ENCODE measurements at regions not wholly inside any gene's neighbourhood (a gene's known extent, or its start where the extent isn't known, plus 50 kb on each side); places are given as distances from the start of the nearest gene placed in this dataset.

- 95 to 100% methylated on average over 1 of the region's 1 CpG for WGBS, 2 donors (ENCODE audit: low coverage in 1 of 2)
- no peak for ATAC-seq
- H3K36me3 ChIP-seq = peaks cover 0 to 2% of the 10 kb centered on the region in 2 donors
- H3K27ac ChIP-seq = no peak overlapping the region
- no peaks in the 10 kb centered on the region for H3K27me3 ChIP-seq
- no peak overlapping the region for H3K4me3 ChIP-seq
- H3K9me3 ChIP-seq = no peaks in the 10 kb centered on the region
- TF ChIP-seq POLR2A (IDR thresholded peaks at IDR 0.05) (no peak), EP300 (IDR thresholded peaks at IDR 0.05) (no peak), POLR2AphosphoS5 (IDR thresholded peaks at IDR 0.05) (no peak)
- no peaks in the 10 kb centered on the region for H3K4me1 ChIP-seq
These were observed 183.6 kb upstream of the GMDS start for GRCh38 chr6:2429032-2429431.

DNA sequence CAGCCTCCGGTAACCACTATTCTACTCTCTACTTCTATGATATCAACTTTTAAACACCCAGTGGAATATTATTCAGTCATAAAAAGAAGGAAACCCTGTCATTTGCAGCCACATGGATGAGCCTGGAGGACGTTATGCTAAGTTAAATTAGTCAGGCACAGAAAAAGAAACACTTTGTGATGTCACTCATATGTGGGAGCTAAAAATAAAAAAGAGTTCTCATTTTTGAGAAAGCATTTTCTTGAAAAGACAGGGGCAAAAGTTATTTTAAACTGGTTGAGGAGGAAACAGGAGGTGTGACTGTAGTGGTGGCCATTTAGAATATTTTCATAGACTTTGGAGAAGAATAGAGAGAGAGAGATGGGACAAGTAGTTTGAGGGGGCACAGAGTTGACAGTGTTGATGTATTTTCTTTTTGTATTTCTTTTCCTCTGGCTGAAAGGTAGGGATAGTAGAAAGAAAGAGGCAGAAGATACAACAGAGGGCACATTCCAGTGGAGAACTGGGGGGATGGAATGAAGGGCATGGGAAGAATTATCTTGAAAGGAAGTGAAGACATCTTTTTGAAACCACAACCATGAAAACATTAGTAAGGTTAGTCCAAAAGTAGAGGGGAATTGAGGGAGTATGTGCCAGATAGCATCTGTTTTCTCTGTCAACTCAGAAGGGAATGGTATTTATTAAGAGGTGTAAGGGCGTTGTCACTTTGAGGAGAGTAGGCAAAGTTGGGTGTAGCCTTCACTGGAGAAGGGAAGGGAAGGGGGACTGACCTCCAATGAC, 181.3 kb upstream of the GMDS start:
- Histone ChIP-seq H3K36me3 (no peaks in the 10 kb centered on the region), H3K4me1 (no peaks in the 10 kb centered on the region), H3K27me3 (no peaks in the 10 kb centered on the region), H3K4me3 (no peak overlapping the region), H3K27ac (no peak overlapping the region), H3K9me3 (no peaks in the 10 kb centered on the region)
- WGBS, 2 donors (ENCODE audit: low coverage in 1 of 2) = 82 to 100% methylated on average over 1 to 3 of the region's 3 CpGs
- TF ChIP-seq EP300 (IDR thresholded peaks at IDR 0.05) (no peak), POLR2AphosphoS5 (IDR thresholded peaks at IDR 0.05) (no peak), POLR2A (IDR thresholded peaks at IDR 0.05) (no peak)
- no peak for ATAC-seq

DNA sequence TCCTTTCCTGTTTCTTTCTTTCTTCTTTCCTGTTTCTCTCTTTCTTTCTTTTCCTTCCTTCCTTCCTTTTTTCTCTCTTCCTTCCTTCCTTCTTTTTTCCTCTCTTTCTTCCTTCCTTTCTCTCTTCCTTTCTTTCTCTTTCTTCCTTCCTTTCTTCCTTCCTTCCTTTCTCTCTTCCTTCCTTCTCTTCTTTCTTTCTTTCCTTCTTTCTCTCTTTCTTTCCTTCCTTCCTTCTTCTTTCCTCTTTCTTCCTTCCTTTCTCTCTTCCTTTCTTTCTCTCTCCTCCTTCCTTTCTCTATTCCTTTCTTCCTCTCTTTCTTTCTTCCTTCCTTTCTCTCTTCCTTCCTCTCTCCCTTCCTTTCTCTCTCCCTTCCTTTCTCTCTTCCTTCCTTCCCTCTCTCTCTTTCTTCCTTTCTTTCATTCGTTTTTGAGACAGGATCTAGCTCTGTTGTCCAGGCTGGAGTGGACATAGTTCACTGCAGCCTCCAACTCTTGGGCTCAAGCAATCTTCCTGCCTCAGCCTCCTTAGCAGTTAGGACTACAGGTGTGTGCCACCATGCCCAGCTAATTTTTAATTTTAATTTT, 170.8 kb upstream of the GMDS start:
- no peak for TF ChIP-seq POLR2A (IDR thresholded peaks at IDR 0.05)

DNA sequence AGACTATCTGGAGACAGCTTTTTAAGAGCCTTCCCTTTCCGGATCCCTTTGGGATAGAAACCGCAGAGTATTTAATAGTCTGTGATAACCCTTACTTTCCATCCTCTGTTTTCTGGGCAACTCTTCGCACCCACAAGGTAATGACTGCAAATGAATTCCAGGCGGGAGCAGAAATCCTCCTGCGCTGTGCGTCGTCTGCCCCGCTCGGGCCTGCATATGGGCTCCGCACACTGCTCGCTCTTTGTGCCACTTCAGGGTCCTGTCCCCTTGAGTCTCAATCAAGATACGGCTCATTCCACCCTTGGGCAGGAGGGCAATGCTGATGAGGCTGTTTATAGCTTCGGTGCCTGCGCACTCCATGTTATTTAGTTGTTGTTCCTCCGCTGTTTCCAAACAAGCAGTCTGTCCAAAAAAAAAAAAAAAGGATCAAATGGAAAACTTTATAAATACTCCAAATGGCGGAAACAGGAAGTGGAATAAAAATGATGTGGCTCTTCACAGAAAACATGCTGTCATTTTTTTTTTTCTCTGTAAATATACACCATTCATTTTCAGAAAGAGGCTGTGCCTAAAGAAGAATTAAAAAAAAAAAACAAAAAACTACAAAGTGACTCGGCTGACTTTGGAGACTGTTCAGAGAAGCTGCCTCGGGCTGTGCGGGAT, 169.6 kb upstream of the GMDS start:
- TF ChIP-seq POLR2AphosphoS5 (IDR thresholded peaks at IDR 0.05) = no peak
- Histone ChIP-seq H3K4me1 (no peaks in the 10 kb centered on the region), H3K9me3 (no peaks in the 10 kb centered on the region), H3K36me3 (peaks cover 0 to 11% of the 10 kb centered on the region in 2 donors), H3K27ac (no peak overlapping the region), H3K4me3 (no peak overlapping the region), H3K27me3 (no peaks in the 10 kb centered on the region)
- 81 to 84% methylated on average over 10 to 19 of the region's 19 CpGs for WGBS, 2 donors (ENCODE audit: low coverage in 1 of 2)
- no peak for ATAC-seq

More for the DNA sequence above, 170.8 kb upstream of the GMDS start:
- H3K9me3 ChIP-seq = no peaks in the 10 kb centered on the region
- no peaks in the 10 kb centered on the region for H3K4me1 ChIP-seq
- WGBS, 2 donors (ENCODE audit: low coverage in 1 of 2) = 67 to 73% methylated on average over 1 of the region's 1 CpG
- no peak overlapping the region for H3K4me3 ChIP-seq
- no peak overlapping the region for H3K27ac ChIP-seq
- ATAC-seq = no peak
- H3K27me3 ChIP-seq = no peaks in the 10 kb centered on the region
- peaks cover 0 to 11% of the 10 kb centered on the region in 2 donors for H3K36me3 ChIP-seq

GRCh38 chr6:2412731-2413130, 167.3 kb upstream of the GMDS start:
- H3K9me3 ChIP-seq = no peaks in the 10 kb centered on the region
- no peak overlapping the region for H3K27ac ChIP-seq
- WGBS, 2 donors (ENCODE audit: low coverage in 1 of 2) = 59% methylated on average over 2 to 4 of the region's 4 CpGs
- H3K27me3 ChIP-seq = no peaks in the 10 kb centered on the region
- ATAC-seq = no peak
- H3K36me3 ChIP-seq = peaks cover 0 to 11% of the 10 kb centered on the region in 2 donors
- no peak overlapping the region for H3K4me3 ChIP-seq
- no peaks in the 10 kb centered on the region for H3K4me1 ChIP-seq
- no peak for TF ChIP-seq POLR2A (IDR thresholded peaks at IDR 0.05)
- no peak for TF ChIP-seq EP300 (IDR thresholded peaks at IDR 0.05)
- TF ChIP-seq CTCF (IDR thresholded peaks at IDR 0.05) = no peak
- no peak for TF ChIP-seq POLR2AphosphoS5 (IDR thresholded peaks at IDR 0.05)

- no peak for ATAC-seq
- 90 to 93% methylated on average over 5 to 7 of the region's 7 CpGs for WGBS, 2 donors (ENCODE audit: low coverage in 1 of 2)
- no peak overlapping the region for H3K27ac ChIP-seq
- H3K36me3 ChIP-seq = peaks cover 0 to 11% of the 10 kb centered on the region in 2 donors
- TF ChIP-seq EP300 (IDR thresholded peaks at IDR 0.05) (no peak), CTCF (IDR thresholded peaks at IDR 0.05) (no peak), POLR2A (IDR thresholded peaks at IDR 0.05) (no peak), POLR2AphosphoS5 (IDR thresholded peaks at IDR 0.05) (no peak)
- H3K4me1 ChIP-seq = no peaks in the 10 kb centered on the region
- H3K27me3 ChIP-seq = no peaks in the 10 kb centered on the region
- no peaks in the 10 kb centered on the region for H3K9me3 ChIP-seq
- no peak overlapping the region for H3K4me3 ChIP-seq
These were observed 165.4 kb upstream of the GMDS start for GRCh38 chr6:2410656-2411380.

Measured in gastroesophageal sphincter (tissue), 4 donors.